H9 (cell line): ENCODE measurements at regions not wholly inside any gene's neighbourhood (a gene's known extent, or its start where the extent isn't known, plus 50 kb on each side); places are given as distances from the start of the nearest gene placed in this dataset.

ENCODE experiments used
- DNase-seq: peaks from one replicate; pipeline ENCODE4 v3.0.0-alpha.2; 2017
- H2AFZ ChIP-seq: one replicate; pipeline ENCODE4 v1.6.1; 2013; ENCODE audit warnings: mild to moderate bottlenecking, low read length, control low read depth, moderate library complexity
- H2AK5ac ChIP-seq: 2 replicates; pipeline ENCODE4 v1.6.1; 2013; ENCODE audit warnings: low read length, control low read depth, mixed read lengths; ENCODE audit not compliant: insufficient read length
- H2BK120ac ChIP-seq: one replicate; pipeline ENCODE4 v1.6.1; 2013; ENCODE audit warnings: low read depth, mild to moderate bottlenecking, low read length, control low read depth, inconsistent platforms; ENCODE audit not compliant: poor library complexity, severe bottlenecking
- H2BK12ac ChIP-seq: 2 replicates; pipeline ENCODE4 v1.6.1; 2013; ENCODE audit warnings: low read length, control low read depth, mixed read lengths, low read depth; ENCODE audit not compliant: insufficient read length
- H2BK15ac ChIP-seq: 2 replicates; pipeline ENCODE4 v1.6.1; 2013; ENCODE audit warnings: low read depth, low read length, control low read depth
- H2BK20ac ChIP-seq: one replicate; pipeline ENCODE4 v1.6.1; 2013; ENCODE audit warnings: low read depth, mild to moderate bottlenecking, low read length, control low read depth, inconsistent platforms; ENCODE audit not compliant: poor library complexity, severe bottlenecking
- H2BK5ac ChIP-seq: 2 replicates; pipeline ENCODE4 v1.6.1; 2013; ENCODE audit warnings: low read length, control low read depth, mixed read lengths; ENCODE audit not compliant: insufficient read length
- H3K14ac ChIP-seq: 2 replicates; pipeline ENCODE4 v1.6.1; 2013; ENCODE audit warnings: low read length, control low read depth; ENCODE audit not compliant: insufficient read depth
- H3K18ac ChIP-seq: 2 replicates; pipeline ENCODE4 v1.6.1; 2013; ENCODE audit warnings: low read depth, mild to moderate bottlenecking, mixed read lengths, low read length, control low read depth; ENCODE audit not compliant: insufficient read length
- H3K23ac ChIP-seq: 2 replicates; pipeline ENCODE4 v1.6.1; 2013; ENCODE audit warnings: low read length, control low read depth, mixed read lengths, low read depth; ENCODE audit not compliant: insufficient read length
- H3K23me2 ChIP-seq: 2 replicates; pipeline ENCODE4 v1.6.1; 2013; ENCODE audit warnings: low read depth, mild to moderate bottlenecking, mixed read lengths, low read length, control low read depth; ENCODE audit not compliant: insufficient read length, poor library complexity, severe bottlenecking
- H3K27ac ChIP-seq: 2 replicates; pipeline ENCODE4 v1.5.1; 2013; ENCODE audit warnings: low read length, control low read depth, mixed read lengths, low read depth; ENCODE audit not compliant: insufficient read length
- H3K27me3 ChIP-seq: 2 replicates; pipeline ENCODE4 v1.6.1; 2013; ENCODE audit warnings: low read length, control low read depth, inconsistent platforms; ENCODE audit not compliant: insufficient read depth
- H3K4ac ChIP-seq: 2 replicates; pipeline ENCODE4 v1.6.1; 2013; ENCODE audit warnings: low read depth, mild to moderate bottlenecking, control low read depth, inconsistent platforms, low read length, moderate library complexity
- H3K4me1 ChIP-seq: 2 replicates; pipeline ENCODE4 v1.6.1; 2013; ENCODE audit warnings: low read length, control low read depth, inconsistent platforms; ENCODE audit not compliant: insufficient read depth
- H3K4me2 ChIP-seq: 2 replicates; pipeline ENCODE4 v1.6.1; 2013; ENCODE audit warnings: low read length, control low read depth, mixed read lengths; ENCODE audit not compliant: insufficient read length, insufficient read depth
- H3K56ac ChIP-seq: 2 replicates; pipeline ENCODE4 v1.6.1; 2013; ENCODE audit warnings: low read depth, mild to moderate bottlenecking, mixed read lengths, low read length, control low read depth; ENCODE audit not compliant: insufficient read length
- H3K79me1 ChIP-seq: 2 replicates; pipeline ENCODE4 v1.6.1; 2013; ENCODE audit warnings: low read depth, mild to moderate bottlenecking, moderate library complexity, low read length, control low read depth, inconsistent platforms; ENCODE audit not compliant: insufficient read depth, poor library complexity, severe bottlenecking
- H3K79me2 ChIP-seq: 2 replicates; pipeline ENCODE4 v1.6.1; 2013; ENCODE audit warnings: low read length, control low read depth, inconsistent platforms; ENCODE audit not compliant: insufficient read depth
- H3K9ac ChIP-seq: 2 replicates; pipeline ENCODE4 v1.6.1; 2013; ENCODE audit warnings: low read length, control low read depth, mixed read lengths; ENCODE audit not compliant: insufficient read length; ENCODE audit errors: extremely low read depth
- H3K9me3 ChIP-seq: one replicate; pipeline ENCODE4 v1.6.1; 2013; ENCODE audit warnings: low read depth, low read length, inconsistent platforms; ENCODE audit not compliant: control insufficient read depth
- H3T11ph ChIP-seq: one replicate; pipeline ENCODE4 v1.6.1; 2013; ENCODE audit warnings: mild to moderate bottlenecking, low read length, control low read depth, inconsistent platforms
- H4K20me1 ChIP-seq: one replicate; pipeline ENCODE4 v1.6.1; 2013; ENCODE audit not compliant: control insufficient read depth, insufficient read length, insufficient read depth
- H4K5ac ChIP-seq: 2 replicates; pipeline ENCODE4 v1.6.1; 2013; ENCODE audit warnings: low read depth, mild to moderate bottlenecking, mixed read lengths, low read length, control low read depth; ENCODE audit not compliant: insufficient read length
- H4K8ac ChIP-seq: replicated peaks from 2 replicates; pipeline ENCODE4 v1.6.1; 2013; ENCODE audit warnings: low read length, control low read depth, mixed read lengths, low read depth; ENCODE audit not compliant: insufficient read length
- H4K91ac ChIP-seq: 2 replicates; pipeline ENCODE4 v1.6.1; 2013; ENCODE audit warnings: low read depth, mild to moderate bottlenecking, moderate library complexity, mixed read lengths, low read length, control low read depth; ENCODE audit not compliant: insufficient read length
- H3K27ac Mint-ChIP-seq, 3 experiments: 2 replicates in 2 of 3; 3 replicates in 1 of 3; pipeline ENCODE4 v1.8.0; 2020 to 2021; ENCODE audit warnings: mixed read lengths in 3 of 3, mild to moderate bottlenecking in 1 of 3, moderate library complexity in 1 of 3
- H3K27me3 Mint-ChIP-seq: 2 replicates; pipeline ENCODE4 v1.8.0; 2021; ENCODE audit warnings: low read depth, mild to moderate bottlenecking, moderate library complexity, mixed read lengths
- H3K36me3 Mint-ChIP-seq, 3 experiments: 2 replicates in 2 of 3; 3 replicates in 1 of 3; pipeline ENCODE4 v1.8.0; 2020 to 2021; ENCODE audit warnings: low read depth in 3 of 3, mixed read lengths in 3 of 3; ENCODE audit not compliant: insufficient read depth in 1 of 3
- H3K4me1 Mint-ChIP-seq, 2 experiments: 2 replicates each; pipeline ENCODE4 v1.8.0; 2020; ENCODE audit warnings: mixed read lengths in 2 of 2
- H3K4me3 Mint-ChIP-seq, 2 experiments: 2 replicates in 1 of 2; 3 replicates in 1 of 2; pipeline ENCODE4 v1.8.0; 2020 to 2021; ENCODE audit warnings: mild to moderate bottlenecking in 2 of 2, mixed read lengths in 2 of 2, moderate library complexity in 1 of 2
- H3K9me3 Mint-ChIP-seq, 2 experiments: 2 replicates in 1 of 2; 3 replicates in 1 of 2; pipeline ENCODE4 v1.8.0; 2020; ENCODE audit warnings: mild to moderate bottlenecking in 2 of 2, mixed read lengths in 2 of 2, moderate library complexity in 1 of 2
- CTCF ChIP-seq: fragments of 200-600 bp; sonication (generic); conservative IDR thresholded peaks from 3 replicates; pipeline ENCODE4 v1.8.0; 2021; ENCODE audit warnings: antibody characterized with exemption, mild to moderate bottlenecking
- WGBS: extraction: QIAGEN DNeasy Blood & Tissue Kit; methylation state at CpG from one replicate; pipeline ENCODE4 v1.1.7; 2013; ENCODE audit warnings: missing lambda C conversion rate, low lambda C conversion rate, mixed read lengths; ENCODE audit not compliant: insufficient read length; ENCODE audit errors: extremely low coverage; 5-methylcytosine and 5-hydroxymethylcytosine counted together

GRCh38 chr2:217023611-217024010 is 163.7 kb upstream of the TNP1 start:
- no peak overlapping the region for H2AK5ac ChIP-seq
- peaks cover 5% of the 10 kb centered on the region; the same call in 1 of the 2 replicates for H3K27me3 Mint-ChIP-seq
- no peaks in the 10 kb centered on the region for H3K4me1 ChIP-seq
- DNase-seq = no peak
- no peak overlapping the region for H3K23ac ChIP-seq
- H2AFZ ChIP-seq = no peak overlapping the region
- H2BK12ac ChIP-seq = no peak overlapping the region
- no peak overlapping the region for H3K56ac ChIP-seq
- H3T11ph ChIP-seq = no peak overlapping the region
- no peaks in the 10 kb centered on the region for H4K20me1 ChIP-seq
- H3K79me1 ChIP-seq = no peaks in the 10 kb centered on the region
- H3K9me3 Mint-ChIP-seq = peaks cover 0 to 2% of the 10 kb centered on the region in 2 experiments; a peak in 2 of 5 replicates
- no peaks in the 10 kb centered on the region for H3K79me2 ChIP-seq
- H3K23me2 ChIP-seq = no peaks in the 10 kb centered on the region
- H3K4ac ChIP-seq = no peak overlapping the region
- no peak for TF ChIP-seq CTCF
- no peak overlapping the region for H3K4me2 ChIP-seq
- H4K8ac ChIP-seq = no peak overlapping the region
- no peaks in the 10 kb centered on the region for H3K27me3 ChIP-seq
- H3K14ac ChIP-seq = no peak overlapping the region
- no peak overlapping the region for H2BK5ac ChIP-seq
- H3K9ac ChIP-seq = no peak overlapping the region
- H3K27ac ChIP-seq = no peak overlapping the region
- no peak overlapping the region for H2BK20ac ChIP-seq
- H3K4me3 Mint-ChIP-seq = no peak overlapping the region
- H3K18ac ChIP-seq = no peak overlapping the region
- H3K4me1 Mint-ChIP-seq = peaks cover 8 to 18% of the 10 kb centered on the region in 2 experiments
- H3K27ac Mint-ChIP-seq = no peak overlapping the region
- WGBS = no CpG with 5 or more reads among the region's 2 CpGs
- H2BK120ac ChIP-seq = no peak overlapping the region
- H3K9me3 ChIP-seq = no peaks in the 10 kb centered on the region
- H2BK15ac ChIP-seq = no peak overlapping the region
- H4K5ac ChIP-seq = no peak overlapping the region
- H4K91ac ChIP-seq = no peak overlapping the region
- H3K36me3 Mint-ChIP-seq = peaks cover 0 to 6% (median 0%) of the 10 kb centered on the region in 3 experiments; a peak in 1 of 7 replicates
